Stomach (tissue), 8 donors: ENCODE measurements at regions not wholly inside any gene's neighbourhood (a gene's known extent, or its start where the extent isn't known, plus 50 kb on each side); places are given as distances from the start of the nearest gene placed in this dataset.

Experiments used
- DNase-seq, 2 donors: peaks; one replicate each; pipeline versions ENCODE4 v3.0.0 to v3.0.0-alpha.2; 2013 to 2019
- H3K27ac ChIP-seq, 5 donors: fragments of 200-600 bp in 4 of 5; sonication (generic) in 4 of 5; one replicate each; pipeline ENCODE4 v1.5.1; 2013 to 2019; ENCODE audit warnings: mild to moderate bottlenecking in 1 of 5, moderate library complexity in 1 of 5
- H3K27me3 ChIP-seq, 3 donors: fragments of 200-600 bp; sonication (generic); one replicate each; pipeline ENCODE4 v1.5.1; 2017 to 2019; ENCODE audit warnings: mixed run types in 1 of 3
- H3K36me3 ChIP-seq, 4 donors: fragments of 200-600 bp; sonication (generic); 1 replicate in 3 of 4; 2 replicates in 1 of 4; pipeline ENCODE4 v1.5.1; 2016 to 2019
- H3K4me1 ChIP-seq, 4 donors: fragments of 200-600 bp; sonication (generic); one replicate each; pipeline ENCODE4 v1.5.1; 2016 to 2019
- H3K4me3 ChIP-seq, 4 donors: fragments of 200-600 bp; sonication (generic) in 3 of 4; one replicate each; pipeline ENCODE4 v1.5.1; 2016 to 2019; ENCODE audit warnings: mild to moderate bottlenecking in 1 of 4
- H3K9me3 ChIP-seq, 4 donors: fragments of 200-600 bp; sonication (generic); one replicate each; pipeline ENCODE4 v1.5.1; 2016 to 2019
- CTCF ChIP-seq, 7 experiments: fragments of 450-650 bp in 4 of 7; fragments of 200-600 bp in 3 of 7; sonication (generic) in 3 of 7; IDR thresholded peaks; one replicate each; pipeline ENCODE4 v1.5.1; 2016 to 2019; ENCODE audit warnings: antibody characterized with exemption in 7 of 7, control low read depth in 2 of 7, mild to moderate bottlenecking in 1 of 7
- EP300 ChIP-seq: sonication (generic); formaldehyde crosslinking; IDR thresholded peaks from one replicate; pipeline ENCODE4 v1.6.1; 2017; ENCODE audit warnings: antibody characterized with exemption
- POLR2A ChIP-seq, 4 donors: fragments of 450-650 bp; IDR thresholded peaks; one replicate each; pipeline ENCODE4 v1.6.1; 2016; ENCODE audit warnings: antibody characterized with exemption in 4 of 4, control low read depth in 2 of 4, mild to moderate bottlenecking in 1 of 4, moderate library complexity in 1 of 4
- POLR2AphosphoS5 ChIP-seq, 3 donors: sonication (generic); formaldehyde crosslinking; IDR thresholded peaks; one replicate each; pipeline ENCODE4 v1.6.1; 2016; ENCODE audit warnings: antibody characterized with exemption in 3 of 3
- WGBS, 5 donors: extraction: QIAGEN DNeasy Blood & Tissue Kit in 3 of 5; methylation state at CpG; one replicate each; pipeline versions ENCODE4 v1.1.5 to v1.1.7; 2013 to 2018; 5-methylcytosine and 5-hydroxymethylcytosine counted together
- intact Hi-C: fragments of 100-400 bp; cut with DNase I; formaldehyde crosslinking; loops from one replicate; pipeline ENCODE4 v1.15.1; 2023; ENCODE audit warnings: low total_unique reads
- donor health status: healthy with polysubstance abuse.
- donor health status: Bipolar disorder and iron deficiency.
- donor health status: healthy.

DNA sequence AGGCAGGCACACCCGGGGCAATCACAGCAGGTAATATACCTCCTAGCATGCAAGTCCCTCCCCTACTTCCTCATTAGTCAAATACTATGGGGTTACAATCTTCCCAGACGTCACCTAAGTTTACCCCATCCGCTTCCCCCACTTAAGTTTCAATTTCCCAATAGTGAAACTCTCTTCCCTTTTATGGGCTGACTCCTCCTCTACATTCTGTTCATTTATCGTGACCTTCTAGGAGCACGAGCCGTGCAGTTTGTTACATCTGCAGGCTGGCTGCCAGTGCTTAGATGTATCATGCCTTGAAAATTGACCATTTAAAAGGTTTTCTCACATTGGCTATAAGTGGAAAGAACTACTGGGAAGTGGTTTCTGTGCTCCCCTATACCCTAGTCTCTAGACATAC is 1357.8 kb upstream of the CRIM1 start:
- TF ChIP-seq CTCF (IDR thresholded peaks at IDR 0.05) = no peak
- no peak for TF ChIP-seq POLR2AphosphoS5 (IDR thresholded peaks at IDR 0.05)
- TF ChIP-seq EP300 = no peak
- no peak for TF ChIP-seq POLR2A (IDR thresholded peaks at IDR 0.05)
- no peak overlapping the region for H3K4me3 ChIP-seq
- no peak for DNase-seq
- no peaks in the 10 kb centered on the region for H3K27me3 ChIP-seq
- no peak overlapping the region for H3K27ac ChIP-seq
- no peaks in the 10 kb centered on the region for H3K9me3 ChIP-seq
- 80 to 87% (median 85%) methylated on average over 6 of the region's 6 CpGs for WGBS, 5 donors
- H3K4me1 ChIP-seq = no peaks in the 10 kb centered on the region
- H3K36me3 ChIP-seq = no peaks in the 10 kb centered on the region
- intact Hi-C loops = no loop called here

GRCh38 chr2:34995196-34995595 is 1360.4 kb upstream of the CRIM1 start:
- no peak for TF ChIP-seq POLR2A (IDR thresholded peaks at IDR 0.05)
- no peak for TF ChIP-seq POLR2AphosphoS5 (IDR thresholded peaks at IDR 0.05)
- TF ChIP-seq EP300 = no peak
- no peak for TF ChIP-seq CTCF (IDR thresholded peaks at IDR 0.05)
- no peaks in the 10 kb centered on the region for H3K4me1 ChIP-seq
- 37 to 55% (median 39%) methylated on average over 2 of the region's 2 CpGs for WGBS, 5 donors
- no peaks in the 10 kb centered on the region for H3K27me3 ChIP-seq
- no peak overlapping the region for H3K4me3 ChIP-seq
- intact Hi-C loops = no loop called here
- H3K9me3 ChIP-seq = peaks cover 0 to 10% (median 2%) of the 10 kb centered on the region in 4 donors
- no peaks in the 10 kb centered on the region for H3K36me3 ChIP-seq
- DNase-seq = no peak
- H3K27ac ChIP-seq = no peak overlapping the region

GRCh38 chr2:34991508-34992274 is 1363.9 kb upstream of the CRIM1 start:
- no peak overlapping the region for H3K4me3 ChIP-seq
- H3K36me3 ChIP-seq = no peaks in the 10 kb centered on the region
- H3K4me1 ChIP-seq = no peaks in the 10 kb centered on the region
- intact Hi-C loops = no loop called here
- WGBS, 5 donors = 93 to 97% (median 95%) methylated on average over 9 to 24 of the region's 24 CpGs
- H3K27me3 ChIP-seq = no peaks in the 10 kb centered on the region
- peaks cover 0 to 10% (median 2%) of the 10 kb centered on the region in 4 donors for H3K9me3 ChIP-seq
- no peak overlapping the region for H3K27ac ChIP-seq
- TF ChIP-seq POLR2A (IDR thresholded peaks at IDR 0.05) (no peak), CTCF (IDR thresholded peaks at IDR 0.05) (no peak), EP300 (no peak), POLR2AphosphoS5 (IDR thresholded peaks at IDR 0.05) (no peak)
- DNase-seq = no peak

GRCh38 chr2:34985474-34985873 is 1370.1 kb upstream of the CRIM1 start:
- H3K4me3 ChIP-seq = no peak overlapping the region
- no peak for TF ChIP-seq POLR2A (IDR thresholded peaks at IDR 0.05)
- no peak for TF ChIP-seq CTCF (IDR thresholded peaks at IDR 0.05)
- TF ChIP-seq EP300 = no peak
- TF ChIP-seq POLR2AphosphoS5 (IDR thresholded peaks at IDR 0.05) = no peak
- H3K4me1 ChIP-seq = no peaks in the 10 kb centered on the region
- H3K27me3 ChIP-seq = no peaks in the 10 kb centered on the region
- H3K27ac ChIP-seq = no peak overlapping the region
- intact Hi-C loops = no loop called here
- H3K9me3 ChIP-seq = peaks cover 0 to 7% (median 0%) of the 10 kb centered on the region in 4 donors
- H3K36me3 ChIP-seq = no peaks in the 10 kb centered on the region
- DNase-seq = no peak
